ENCODE measurements at regions not wholly inside any gene's neighbourhood (a gene's known extent, or its start where the extent isn't known, plus 50 kb on each side); places are given as distances from the start of the nearest gene placed in this dataset.

- DNase-seq (ENCODE audit: low read depth) = no peak
- TF ChIP-seq CTCF (IDR thresholded peaks at IDR 0.05; ENCODE audit: insufficient read depth, low read length, poor library complexity, severe bottlenecking) = no peak
- H3K27me3 ChIP-seq (ENCODE audit: control insufficient read depth, insufficient read depth, low read length) = no peaks in the 10 kb centered on the region
- H3K4me3 ChIP-seq (ENCODE audit: low read depth, low read length) = no peak overlapping the region
- no peaks in the 10 kb centered on the region for H3K36me3 ChIP-seq (ENCODE audit: control insufficient read depth, insufficient read depth, low read length)
Observed at GRCh38 chr18:29712785-29713184, 1329.8 kb downstream of the DSC3 start.

GRCh38 chr18:29711932-29712331, 1330.6 kb downstream of the DSC3 start:
- TF ChIP-seq CTCF (IDR thresholded peaks at IDR 0.05; ENCODE audit: insufficient read depth, low read length, poor library complexity, severe bottlenecking) = no peak

GRCh38 chr18:29693334-29693733, 1349.2 kb downstream of the DSC3 start:
- Histone ChIP-seq H3K36me3 (ENCODE audit: control insufficient read depth, insufficient read depth, low read length) (no peaks in the 10 kb centered on the region), H3K27me3 (ENCODE audit: control insufficient read depth, insufficient read depth, low read length) (no peaks in the 10 kb centered on the region), H3K4me3 (ENCODE audit: low read depth, low read length) (no peak overlapping the region)
- TF ChIP-seq CTCF (IDR thresholded peaks at IDR 0.05; ENCODE audit: insufficient read depth, low read length, poor library complexity, severe bottlenecking) = no peak
- no peak for DNase-seq (ENCODE audit: low read depth)

More at GRCh38 chr18:29711932-29712331, 1330.6 kb downstream of the DSC3 start:
- Histone ChIP-seq H3K4me3 (ENCODE audit: low read depth, low read length) (no peak overlapping the region), H3K36me3 (ENCODE audit: control insufficient read depth, insufficient read depth, low read length) (no peaks in the 10 kb centered on the region), H3K27me3 (ENCODE audit: control insufficient read depth, insufficient read depth, low read length) (no peaks in the 10 kb centered on the region)
- no peak for DNase-seq (ENCODE audit: low read depth)

- no peak for TF ChIP-seq CTCF (IDR thresholded peaks at IDR 0.05; ENCODE audit: insufficient read depth, low read length, poor library complexity, severe bottlenecking)
Observed at GRCh38 chr18:29681578-29681977, 1361.0 kb downstream of the DSC3 start.

GRCh38 chr18:29664278-29665036, 1378.1 kb downstream of the DSC3 start:
- H3K4me3 ChIP-seq (ENCODE audit: low read depth, low read length) = no peak overlapping the region
- H3K27me3 ChIP-seq (ENCODE audit: control insufficient read depth, insufficient read depth, low read length) = no peaks in the 10 kb centered on the region
- H3K36me3 ChIP-seq (ENCODE audit: control insufficient read depth, insufficient read depth, low read length) = no peaks in the 10 kb centered on the region
- no peak for DNase-seq (ENCODE audit: low read depth)
- no peak for TF ChIP-seq CTCF (IDR thresholded peaks at IDR 0.05; ENCODE audit: insufficient read depth, low read length, poor library complexity, severe bottlenecking)

More at GRCh38 chr18:29681578-29681977, 1361.0 kb downstream of the DSC3 start:
- Histone ChIP-seq H3K4me3 (ENCODE audit: low read depth, low read length) (no peak overlapping the region), H3K27me3 (ENCODE audit: control insufficient read depth, insufficient read depth, low read length) (no peaks in the 10 kb centered on the region), H3K36me3 (ENCODE audit: control insufficient read depth, insufficient read depth, low read length) (no peaks in the 10 kb centered on the region)
- DNase-seq (ENCODE audit: low read depth) = no peak

GRCh38 chr18:29661924-29662323, 1380.6 kb downstream of the DSC3 start:
- H3K36me3 ChIP-seq (ENCODE audit: control insufficient read depth, insufficient read depth, low read length) = no peaks in the 10 kb centered on the region
- H3K27me3 ChIP-seq (ENCODE audit: control insufficient read depth, insufficient read depth, low read length) = no peaks in the 10 kb centered on the region
- H3K4me3 ChIP-seq (ENCODE audit: low read depth, low read length) = no peak overlapping the region
- no peak for TF ChIP-seq CTCF (IDR thresholded peaks at IDR 0.05; ENCODE audit: insufficient read depth, low read length, poor library complexity, severe bottlenecking)
- no peak for DNase-seq (ENCODE audit: low read depth)
